HG03460 (cell line): ENCODE measurements at regions not wholly inside any gene's neighbourhood (a gene's known extent, or its start where the extent isn't known, plus 50 kb on each side); places are given as distances from the start of the nearest gene placed in this dataset.

Experiments
- ATAC-seq: cut with Tn5 transposase; IDR thresholded peaks from one replicate; pipeline ENCODE4 v1.9.1; 2021; ENCODE audit not compliant: unreplicated experiment

- ATAC-seq = no peak
Measured at GRCh38 chr3:72248869-72249268, 463.9 kb upstream of the PROK2 start.

DNA sequence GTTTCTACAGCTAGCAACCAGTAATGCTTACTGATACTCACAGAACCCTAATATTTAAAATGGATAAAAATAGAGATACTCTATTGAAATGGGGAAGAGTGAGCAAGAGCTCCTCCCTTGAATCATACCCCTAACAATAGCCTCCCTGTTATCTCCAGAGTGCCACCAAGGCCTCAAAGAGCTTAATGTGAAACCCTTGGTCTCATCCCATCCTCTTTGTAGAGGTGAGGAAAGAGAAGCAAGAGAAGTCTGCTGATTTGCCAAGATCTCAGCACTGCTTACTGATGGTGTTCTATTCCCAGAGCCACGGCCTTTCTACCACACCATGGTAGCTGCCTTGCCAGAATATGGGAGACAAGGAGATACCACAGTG is 463.4 kb upstream of the PROK2 start:
- no peak for ATAC-seq

DNA sequence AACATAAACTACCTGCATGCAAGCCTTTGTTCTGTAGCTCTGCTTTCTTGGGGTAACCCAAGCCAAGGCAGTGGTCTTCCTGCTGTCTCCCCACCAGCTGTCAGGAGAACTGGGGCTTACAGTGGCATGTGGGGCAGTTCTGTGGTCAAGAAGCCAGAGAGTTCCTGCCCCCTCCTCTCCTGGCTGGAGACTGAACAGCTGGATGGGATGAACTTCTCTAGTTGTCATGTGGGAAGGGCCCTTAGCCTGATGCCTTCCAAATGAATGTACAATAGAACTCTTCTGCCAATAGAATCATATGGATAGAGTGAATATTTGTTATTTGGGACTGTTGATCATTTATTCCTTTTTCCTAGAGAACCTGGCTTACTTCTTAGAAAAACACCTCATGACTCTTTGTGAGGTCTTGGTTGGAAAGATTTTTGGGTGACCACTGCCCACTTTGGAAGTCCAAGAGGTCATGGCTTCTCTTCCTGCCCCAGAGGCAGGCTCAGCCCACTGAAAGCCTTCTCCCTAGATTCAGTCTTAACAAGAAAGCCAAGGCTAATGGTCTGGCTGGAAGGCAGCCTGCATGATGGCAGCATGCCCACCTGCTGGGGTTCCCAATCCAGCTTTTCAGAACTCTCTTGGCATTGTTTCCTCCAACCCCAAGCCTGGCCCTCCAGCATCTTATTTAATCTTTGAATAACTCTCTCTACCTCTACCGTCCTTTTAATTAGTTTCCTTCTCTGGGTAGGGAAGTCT is 462.9 kb upstream of the PROK2 start:
- ATAC-seq = no peak

DNA sequence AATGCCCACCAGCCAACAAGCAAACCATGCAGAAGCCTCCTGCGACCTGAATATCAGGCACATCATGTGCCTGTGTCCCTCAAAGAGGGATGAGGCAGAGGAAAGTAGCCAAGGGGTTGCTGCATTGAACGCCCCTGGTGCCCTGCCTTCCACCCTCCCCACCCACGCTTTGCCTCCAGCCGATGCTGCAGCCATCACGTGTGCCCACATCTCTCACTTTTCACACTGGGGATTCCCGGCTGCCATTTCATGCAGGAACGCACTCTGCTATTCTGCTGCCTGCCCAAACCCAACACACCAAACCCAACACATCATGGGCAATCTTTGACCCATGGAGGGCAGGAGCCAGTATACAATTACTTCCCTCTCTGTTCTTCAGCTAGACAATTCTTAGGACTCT is 462.2 kb upstream of the PROK2 start:
- ATAC-seq = no peak

DNA sequence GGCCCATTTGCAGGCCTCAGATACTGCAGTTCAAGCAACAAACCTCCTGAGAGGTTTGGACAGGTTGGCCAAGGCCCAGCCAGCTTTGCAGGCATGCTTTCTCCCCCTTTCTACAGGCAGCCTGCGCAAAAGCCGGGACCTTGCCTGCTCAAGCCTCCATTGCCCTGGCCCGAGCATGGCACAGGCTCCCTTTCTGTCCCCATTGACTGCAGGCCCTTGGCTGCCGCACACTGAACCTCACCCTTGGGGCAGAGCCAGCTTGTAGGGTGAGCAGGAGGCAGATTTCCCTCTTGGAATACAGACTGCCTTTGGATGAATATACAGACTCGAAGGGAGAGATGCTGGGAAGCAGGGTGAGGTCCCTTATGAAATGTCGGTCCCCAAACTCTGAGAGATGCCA is 461.7 kb upstream of the PROK2 start:
- ATAC-seq = no peak

DNA sequence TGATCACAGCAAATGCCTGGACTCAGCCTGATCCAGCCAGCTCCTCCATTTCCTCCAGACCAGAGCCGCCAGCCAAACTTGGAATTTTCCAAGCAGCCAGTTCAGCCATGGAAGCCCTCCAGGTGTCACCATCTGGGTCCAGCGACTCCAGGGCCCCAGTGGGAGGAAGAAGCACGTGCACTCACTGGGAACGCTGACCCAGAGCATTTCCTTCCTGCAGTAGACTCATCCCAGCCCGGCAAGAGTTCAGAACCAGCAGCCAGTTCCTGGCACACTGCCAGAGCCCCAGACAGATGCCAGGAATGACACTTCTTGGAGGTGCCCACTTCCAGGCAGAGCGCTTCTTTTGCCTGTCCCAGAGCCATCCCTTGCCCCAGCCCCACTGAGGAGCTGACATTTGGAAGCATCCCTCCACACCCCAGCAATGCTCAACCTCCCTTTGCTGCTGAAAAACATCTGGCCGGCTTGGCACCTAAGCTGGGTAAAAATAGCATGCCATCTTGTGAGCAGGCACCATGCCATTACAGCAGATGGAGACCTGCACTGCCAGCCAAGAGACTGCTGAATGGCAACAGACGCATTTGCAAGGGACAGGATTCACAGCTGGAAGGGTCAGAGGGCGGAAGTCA is 460.3 kb upstream of the PROK2 start:
- no peak for ATAC-seq

DNA sequence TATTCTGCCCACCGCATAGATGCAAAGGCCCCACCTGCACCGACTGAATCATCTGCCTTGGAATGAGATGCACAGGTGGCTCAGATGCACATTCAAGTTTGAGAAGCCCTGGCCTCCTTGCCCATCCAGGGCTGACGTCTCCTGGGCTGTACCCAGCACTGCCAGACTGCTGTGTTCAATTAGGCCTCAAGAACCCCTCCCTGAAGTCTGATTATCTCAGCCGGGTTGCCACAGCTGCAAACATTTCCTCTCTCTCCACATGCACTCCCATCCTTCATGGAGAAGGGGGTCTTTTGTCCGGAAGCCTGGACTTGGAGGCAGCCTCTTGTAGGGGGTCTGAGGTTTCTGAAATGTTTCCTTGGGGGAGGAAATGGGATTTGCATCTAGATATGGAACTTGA is 459.4 kb upstream of the PROK2 start:
- ATAC-seq = no peak

DNA sequence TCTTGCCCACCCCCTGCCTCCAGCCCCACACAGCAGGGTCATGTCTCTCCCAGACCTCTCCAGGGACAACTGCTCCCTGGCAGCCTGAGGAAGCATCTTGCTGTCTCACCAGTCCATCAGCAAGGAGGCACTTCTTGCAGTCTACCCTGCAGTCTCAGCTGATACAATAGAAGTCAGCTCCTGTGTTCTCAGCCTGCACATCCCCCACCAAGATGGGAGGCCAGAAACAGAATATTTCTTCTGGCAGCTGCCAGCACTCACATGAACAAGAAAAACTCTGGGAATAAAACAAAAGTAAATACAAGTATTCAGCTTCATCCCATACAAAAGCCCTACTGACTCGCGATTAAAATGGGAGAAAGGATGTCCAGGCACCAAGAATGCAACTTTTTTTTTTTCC is 457.4 kb upstream of the PROK2 start:
- ATAC-seq = no peak

GRCh38 chr3:72241525-72241924 is 456.6 kb upstream of the PROK2 start:
- ATAC-seq = no peak

DNA sequence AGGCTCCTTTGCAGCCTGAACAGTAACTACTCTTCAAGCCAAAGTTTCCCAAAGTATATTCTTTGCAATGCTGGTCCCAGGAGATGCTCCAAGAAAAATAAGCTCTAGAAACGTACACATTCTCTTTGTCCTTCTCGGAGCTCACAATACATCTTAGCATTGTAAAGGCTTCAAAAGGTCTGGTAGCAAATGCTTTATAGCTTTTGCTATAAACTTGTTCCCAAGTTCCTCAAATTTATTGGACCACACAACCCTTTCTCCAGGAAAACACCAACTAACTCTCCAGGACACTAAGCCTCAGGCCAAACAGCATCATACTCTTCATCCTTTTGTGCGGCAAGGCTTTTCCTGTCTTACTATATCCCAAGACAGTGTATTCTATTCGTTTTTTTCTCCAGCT is 455.6 kb upstream of the PROK2 start:
- no peak for ATAC-seq

GRCh38 chr3:72238801-72239200 is 453.9 kb upstream of the PROK2 start:
- no peak for ATAC-seq

- ATAC-seq = no peak
Measured at GRCh38 chr3:72238010-72238691, 453.2 kb upstream of the PROK2 start.

- no peak for ATAC-seq
Measured at GRCh38 chr3:72237679-72238009, 452.7 kb upstream of the PROK2 start.

DNA sequence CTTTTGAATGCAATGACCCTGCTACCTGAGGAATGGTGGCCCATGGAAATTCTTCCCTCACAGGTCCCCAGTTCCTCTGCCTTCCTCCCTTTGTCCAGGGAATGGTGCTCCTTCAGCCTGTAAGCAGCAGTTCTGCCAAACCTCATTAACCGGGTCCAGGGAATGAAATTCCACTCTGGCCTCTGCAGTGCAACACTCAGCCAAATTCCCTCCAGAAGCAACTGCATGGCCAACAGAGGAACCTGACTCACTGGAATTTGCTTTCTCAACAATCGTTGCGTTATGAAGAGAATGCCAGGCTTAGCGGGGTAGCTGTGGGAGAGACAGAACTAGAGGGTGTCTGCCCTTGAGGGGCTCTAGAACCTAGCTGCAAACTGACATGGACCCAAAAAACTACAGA is 449.4 kb upstream of the PROK2 start:
- no peak for ATAC-seq

- ATAC-seq = no peak
Measured at GRCh38 chr3:72233571-72233970, 448.6 kb upstream of the PROK2 start.

DNA sequence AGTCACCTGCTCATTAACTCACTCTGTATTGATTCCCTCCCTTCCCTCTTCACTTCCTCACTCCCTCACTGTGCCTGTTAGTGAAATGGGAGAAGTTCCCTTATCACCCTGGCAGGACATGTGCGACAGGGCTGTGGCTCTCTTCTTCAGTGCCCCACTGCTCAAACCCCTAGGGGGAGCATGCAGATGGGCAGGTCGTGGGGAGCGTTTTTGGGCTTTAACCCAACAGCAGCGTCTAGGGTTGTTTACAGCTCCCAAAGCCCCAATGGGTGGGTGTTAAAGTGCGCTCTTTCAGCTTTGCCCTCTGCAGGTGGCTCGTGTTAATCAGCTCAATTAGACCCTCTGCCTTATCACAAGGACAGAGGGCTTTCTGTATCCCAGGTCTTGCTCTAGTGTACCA is 447.8 kb upstream of the PROK2 start:
- ATAC-seq = no peak

GRCh38 chr3:72232331-72232730 is 447.4 kb upstream of the PROK2 start:
- no peak for ATAC-seq

DNA sequence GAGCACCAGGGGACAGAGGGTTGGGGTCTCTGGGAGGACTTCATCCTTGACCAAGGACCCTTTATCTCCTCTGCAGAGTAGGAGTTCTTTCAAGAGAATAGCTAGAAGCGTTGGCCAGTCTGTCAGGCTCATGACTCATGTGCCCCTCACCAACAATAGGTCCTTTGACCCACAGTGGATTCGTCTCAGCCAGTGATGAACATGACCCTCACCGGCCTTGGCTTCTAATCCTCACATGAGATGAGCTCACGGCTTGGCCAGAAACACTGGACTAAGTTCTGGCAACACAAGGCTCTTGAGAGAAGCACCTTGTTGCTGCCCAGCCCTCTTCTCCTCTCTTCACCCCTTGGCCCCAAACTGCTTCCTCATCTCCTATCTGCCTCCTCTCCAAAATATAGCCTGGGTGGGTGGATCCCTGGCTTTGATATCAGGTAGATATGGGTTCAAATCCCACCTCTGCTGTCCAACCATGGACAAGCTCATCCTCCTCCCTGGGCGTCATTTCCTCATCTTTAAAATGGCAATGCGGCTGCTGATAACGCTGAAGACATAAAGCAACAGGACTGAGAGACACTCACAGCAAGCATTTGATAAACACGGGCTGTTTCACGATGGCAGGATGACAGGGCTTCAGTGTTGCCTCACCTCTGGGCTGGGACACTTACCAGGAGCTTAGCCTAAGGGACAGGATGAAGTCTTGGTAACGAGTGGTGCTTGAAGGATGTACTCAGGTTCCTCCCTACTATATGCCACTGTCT is 446.7 kb upstream of the PROK2 start:
- ATAC-seq = no peak

GRCh38 chr3:72230774-72231379 is 445.9 kb upstream of the PROK2 start:
- no peak for ATAC-seq

- no peak for ATAC-seq
Measured at GRCh38 chr3:72229952-72230351, 445.0 kb upstream of the PROK2 start.

DNA sequence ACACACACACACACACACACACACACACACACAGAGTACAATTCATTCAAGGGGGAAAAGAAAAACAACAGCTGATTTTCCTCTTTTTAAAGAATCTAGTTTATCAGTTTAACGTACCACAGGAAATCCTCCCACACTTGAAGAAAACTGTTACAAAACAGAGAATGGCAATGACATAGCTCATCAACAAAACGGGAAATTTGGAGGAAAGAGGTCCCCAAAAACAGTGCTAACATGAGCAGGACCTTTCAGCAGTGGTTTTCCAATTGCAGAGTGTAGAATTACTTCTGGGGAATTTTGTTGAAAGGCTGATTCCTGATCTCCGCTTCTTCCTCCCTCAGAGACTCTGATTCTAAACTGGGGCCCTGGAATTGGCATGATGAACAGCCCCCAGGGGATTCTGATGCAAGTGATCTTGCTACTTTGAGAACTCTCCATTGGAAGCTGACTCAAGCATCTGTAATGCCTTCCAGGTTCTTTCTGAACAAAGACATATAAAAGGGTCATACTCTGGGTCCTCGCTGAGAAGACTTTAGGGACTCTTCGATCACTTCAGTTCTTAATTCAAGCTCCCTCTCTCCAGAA is 442.6 kb upstream of the PROK2 start:
- no peak for ATAC-seq
